Mesothelial cell of epicardium (in vitro differentiated cells): ENCODE measurements at regions not wholly inside any gene's neighbourhood (a gene's known extent, or its start where the extent isn't known, plus 50 kb on each side); places are given as distances from the start of the nearest gene placed in this dataset.

Source experiments
- DNase-seq, 2 experiments: peaks; one replicate each; pipeline ENCODE4 v3.0.0; 2021; ENCODE audit warnings: low spot score in 2 of 2; ENCODE audit not compliant: unreplicated experiment in 2 of 2
- H3K27ac Mint-ChIP-seq: 2 replicates; pipeline ENCODE4 v1.8.0; 2021; ENCODE audit warnings: mixed read lengths
- H3K27me3 Mint-ChIP-seq: 2 replicates; pipeline ENCODE4 v1.8.0; 2021; ENCODE audit warnings: low read depth, mixed read lengths
- H3K36me3 Mint-ChIP-seq: 2 replicates; pipeline ENCODE4 v1.8.0; 2021; ENCODE audit warnings: mixed read lengths
- H3K4me1 Mint-ChIP-seq: 2 replicates; pipeline ENCODE4 v1.8.0; 2021; ENCODE audit warnings: mixed read lengths
- H3K4me3 Mint-ChIP-seq: 2 replicates; pipeline ENCODE4 v1.8.0; 2021; ENCODE audit warnings: mild to moderate bottlenecking, moderate library complexity, mixed read lengths
- H3K9me3 Mint-ChIP-seq: 2 replicates; pipeline ENCODE4 v1.8.0; 2021; ENCODE audit warnings: mixed read lengths
- TF ChIP-seq, protein P1 (sequence below): fragments of 200-600 bp; sonication (generic); IDR thresholded peaks from one replicate; pipeline ENCODE4 v1.5.0; 2021; ENCODE audit warnings: antibody characterized with exemption; ENCODE audit not compliant: unreplicated experiment

DNA sequence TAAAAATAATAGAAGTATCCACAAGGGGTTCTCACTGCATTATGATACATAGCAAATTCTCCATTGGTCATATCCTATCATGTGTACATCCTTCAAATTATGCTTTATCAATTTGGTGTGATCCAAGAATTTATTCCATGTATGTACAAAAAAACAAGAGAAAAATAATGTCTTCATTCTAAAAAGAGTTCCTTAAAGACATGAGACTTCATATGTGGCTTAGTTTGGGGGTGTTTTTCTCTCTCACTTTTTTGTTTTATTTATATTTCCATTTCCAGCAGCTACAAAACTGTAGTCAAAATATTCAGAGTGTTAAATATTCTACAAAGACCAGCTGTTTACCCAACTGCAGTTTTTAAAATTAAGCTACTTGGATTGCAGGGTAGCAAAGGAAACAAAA, 972.0 kb downstream of the DTWD2 start:
- peaks cover 14% of the 10 kb centered on the region for H3K4me1 Mint-ChIP-seq
- no peak for DNase-seq
- TF ChIP-seq, protein P1, sequence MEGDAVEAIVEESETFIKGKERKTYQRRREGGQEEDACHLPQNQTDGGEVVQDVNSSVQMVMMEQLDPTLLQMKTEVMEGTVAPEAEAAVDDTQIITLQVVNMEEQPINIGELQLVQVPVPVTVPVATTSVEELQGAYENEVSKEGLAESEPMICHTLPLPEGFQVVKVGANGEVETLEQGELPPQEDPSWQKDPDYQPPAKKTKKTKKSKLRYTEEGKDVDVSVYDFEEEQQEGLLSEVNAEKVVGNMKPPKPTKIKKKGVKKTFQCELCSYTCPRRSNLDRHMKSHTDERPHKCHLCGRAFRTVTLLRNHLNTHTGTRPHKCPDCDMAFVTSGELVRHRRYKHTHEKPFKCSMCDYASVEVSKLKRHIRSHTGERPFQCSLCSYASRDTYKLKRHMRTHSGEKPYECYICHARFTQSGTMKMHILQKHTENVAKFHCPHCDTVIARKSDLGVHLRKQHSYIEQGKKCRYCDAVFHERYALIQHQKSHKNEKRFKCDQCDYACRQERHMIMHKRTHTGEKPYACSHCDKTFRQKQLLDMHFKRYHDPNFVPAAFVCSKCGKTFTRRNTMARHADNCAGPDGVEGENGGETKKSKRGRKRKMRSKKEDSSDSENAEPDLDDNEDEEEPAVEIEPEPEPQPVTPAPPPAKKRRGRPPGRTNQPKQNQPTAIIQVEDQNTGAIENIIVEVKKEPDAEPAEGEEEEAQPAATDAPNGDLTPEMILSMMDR: no peak
- no peak overlapping the region for H3K27ac Mint-ChIP-seq
- no peaks in the 10 kb centered on the region for H3K9me3 Mint-ChIP-seq
- H3K36me3 Mint-ChIP-seq: no peaks in the 10 kb centered on the region
- no peak overlapping the region for H3K4me3 Mint-ChIP-seq
- H3K27me3 Mint-ChIP-seq: no peaks in the 10 kb centered on the region

DNA sequence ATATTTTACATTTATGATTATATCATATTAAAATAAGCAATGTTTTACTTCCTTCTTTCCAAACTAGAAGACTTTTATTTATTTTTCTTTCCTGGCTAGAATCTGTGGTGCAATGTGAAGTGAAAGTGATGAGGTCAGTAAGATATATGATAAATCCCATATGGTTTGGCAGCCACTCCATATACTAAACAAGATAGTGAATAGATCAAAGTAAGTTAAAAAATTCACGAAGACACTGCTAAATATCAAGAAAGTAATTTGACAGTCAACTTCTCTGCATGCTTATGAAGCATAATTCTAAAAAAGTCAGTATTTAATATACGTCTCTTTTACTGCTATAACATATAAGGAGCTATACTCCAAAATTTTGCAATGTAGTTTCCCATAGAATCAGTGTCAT, 972.8 kb downstream of the DTWD2 start:
- Mint-ChIP-seq H3K9me3 (no peaks in the 10 kb centered on the region), H3K36me3 (no peaks in the 10 kb centered on the region), H3K27me3 (no peaks in the 10 kb centered on the region), H3K4me3 (no peak overlapping the region), H3K27ac (peak overlapping the region; percentile 18), H3K4me1 (peaks cover 12% of the 10 kb centered on the region)
- TF ChIP-seq, protein P1: no peak
- no peak for DNase-seq

DNA sequence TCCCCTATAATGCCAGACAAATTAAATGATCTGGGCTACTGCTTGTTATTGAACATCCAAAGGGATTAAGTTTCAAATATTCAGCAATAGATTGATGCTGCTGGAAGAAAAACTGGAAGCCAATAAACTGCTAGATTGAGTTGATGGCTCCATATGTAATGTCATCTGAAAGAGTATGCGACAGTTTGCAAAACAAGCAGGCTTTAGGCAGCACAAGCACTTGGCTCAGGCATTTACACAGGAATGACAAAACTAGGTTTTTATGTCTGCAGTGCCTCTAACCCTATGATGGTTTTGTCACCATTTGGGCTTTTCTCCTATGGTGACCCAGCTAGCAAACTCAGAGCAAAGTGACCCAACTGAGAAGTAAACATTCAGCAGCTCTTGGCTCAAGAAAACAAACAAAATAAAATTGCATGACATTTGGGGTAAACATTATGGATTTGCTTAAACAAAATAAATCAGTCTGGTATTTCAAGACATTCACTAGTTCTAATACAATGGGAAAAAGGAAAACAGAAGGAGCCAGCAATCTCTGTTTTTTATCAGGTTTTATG, 978.5 kb downstream of the DTWD2 start:
- Mint-ChIP-seq H3K36me3 (no peaks in the 10 kb centered on the region), H3K27ac (no peak overlapping the region), H3K27me3 (no peaks in the 10 kb centered on the region), H3K4me1 (peaks cover 2% of the 10 kb centered on the region), H3K4me3 (no peak overlapping the region), H3K9me3 (no peaks in the 10 kb centered on the region)
- DNase-seq: no peak
- TF ChIP-seq, protein P1: no peak

DNA sequence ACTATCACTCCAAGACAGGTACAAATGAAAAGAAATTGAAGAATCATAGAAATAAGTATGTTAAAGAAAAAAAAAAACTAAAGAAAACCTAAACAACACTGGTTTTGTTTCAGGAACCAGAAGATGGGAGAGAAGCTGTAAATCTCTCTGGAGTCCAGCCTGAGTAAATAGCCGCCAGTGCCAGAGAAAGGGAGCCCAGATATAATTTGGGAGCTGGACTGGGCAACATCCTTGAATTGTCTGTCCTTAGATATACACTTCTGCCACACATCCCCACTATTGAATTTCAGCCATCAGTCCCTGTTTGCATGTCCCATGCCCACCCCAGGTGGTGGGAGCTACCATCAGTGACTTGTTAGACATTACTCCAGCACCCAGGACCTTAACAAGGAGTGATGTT, 979.6 kb downstream of the DTWD2 start:
- TF ChIP-seq, protein P1: no peak

DNA sequence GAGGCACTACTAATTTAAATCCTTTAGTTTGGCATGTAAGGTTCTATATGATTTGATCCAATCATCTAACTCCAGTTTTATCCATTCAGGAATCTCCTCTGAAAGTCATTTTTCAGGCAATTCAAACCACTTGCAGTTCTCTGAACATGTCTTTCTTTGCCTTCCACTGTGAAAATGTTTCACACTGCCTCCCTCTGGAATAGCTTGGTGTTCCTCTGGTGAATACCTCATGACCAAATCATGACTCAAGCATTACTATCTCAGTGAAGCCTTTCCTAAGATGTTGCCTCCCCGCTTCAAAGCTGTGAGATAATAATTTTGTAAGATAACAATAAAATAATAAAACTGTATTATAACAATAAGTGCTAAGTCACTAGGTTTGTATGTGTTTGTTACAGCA, 981.1 kb downstream of the DTWD2 start:
- peaks cover 2% of the 10 kb centered on the region for H3K4me1 Mint-ChIP-seq
- H3K4me3 Mint-ChIP-seq: no peak overlapping the region
- no peak overlapping the region for H3K27ac Mint-ChIP-seq
- H3K9me3 Mint-ChIP-seq: no peaks in the 10 kb centered on the region
- H3K36me3 Mint-ChIP-seq: no peaks in the 10 kb centered on the region
- TF ChIP-seq, protein P1: no peak
- DNase-seq: no peak
- no peaks in the 10 kb centered on the region for H3K27me3 Mint-ChIP-seq

More for the DNA sequence above, 979.6 kb downstream of the DTWD2 start:
- peaks cover 2% of the 10 kb centered on the region for H3K4me1 Mint-ChIP-seq
- no peaks in the 10 kb centered on the region for H3K9me3 Mint-ChIP-seq
- no peak overlapping the region for H3K4me3 Mint-ChIP-seq
- no peaks in the 10 kb centered on the region for H3K27me3 Mint-ChIP-seq
- H3K36me3 Mint-ChIP-seq: no peaks in the 10 kb centered on the region
- no peak for DNase-seq
- H3K27ac Mint-ChIP-seq: no peak overlapping the region

DNA sequence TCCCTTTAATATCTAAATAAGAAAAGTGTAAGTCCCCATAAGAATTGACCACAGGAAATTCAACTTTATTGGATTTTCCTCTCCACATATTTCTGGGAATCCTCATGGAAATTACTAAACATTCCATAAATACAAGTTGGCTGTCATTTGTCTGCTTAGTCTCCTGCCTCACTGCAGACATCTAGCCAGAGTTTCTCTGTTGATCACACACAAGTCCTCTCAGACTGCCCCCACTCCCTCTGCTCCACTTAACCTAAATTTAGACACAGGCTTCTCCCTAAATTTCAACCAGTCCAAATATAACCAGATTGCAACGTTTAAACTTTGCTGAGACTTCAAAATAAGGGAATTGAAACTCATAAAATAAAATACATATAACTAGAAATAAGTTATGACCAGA, 982.1 kb downstream of the DTWD2 start:
- TF ChIP-seq, protein P1: no peak
- Mint-ChIP-seq H3K27me3 (no peaks in the 10 kb centered on the region), H3K9me3 (no peaks in the 10 kb centered on the region), H3K27ac (no peak overlapping the region), H3K4me3 (no peak overlapping the region), H3K36me3 (no peaks in the 10 kb centered on the region), H3K4me1 (peaks cover 2% of the 10 kb centered on the region)
- DNase-seq: no peak
